ENCODE measurements at regions not wholly inside any gene's neighbourhood (a gene's known extent, or its start where the extent isn't known, plus 50 kb on each side); places are given as distances from the start of the nearest gene placed in this dataset.
"Not testable (repeated sequence)": the region's sequence is repeated elsewhere in the genome, so short reads cannot be mapped to it uniquely, and the experiment has no call there.

DNA sequence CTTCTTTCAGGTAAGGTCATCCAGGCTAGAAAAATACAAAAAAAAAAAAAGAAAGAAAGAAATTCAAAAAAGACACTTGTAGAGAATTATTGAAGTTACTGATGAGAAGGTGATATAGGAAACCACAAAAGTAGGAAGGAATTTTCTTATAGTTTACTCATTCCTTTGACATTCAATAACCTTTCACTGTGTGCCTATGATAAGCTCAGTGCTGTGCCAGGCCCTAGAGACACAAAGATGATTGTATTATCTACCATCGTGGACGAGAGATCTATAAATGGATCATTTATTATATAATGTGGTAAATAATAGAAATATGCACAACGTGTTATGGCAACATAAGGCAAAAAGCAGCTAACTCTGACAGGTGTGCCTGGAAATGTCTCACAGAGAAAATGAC lies 109.6 kb upstream of the NGF start:
- no peak for DNase-seq (ENCODE audit: extremely low read depth, low read depth)

DNA sequence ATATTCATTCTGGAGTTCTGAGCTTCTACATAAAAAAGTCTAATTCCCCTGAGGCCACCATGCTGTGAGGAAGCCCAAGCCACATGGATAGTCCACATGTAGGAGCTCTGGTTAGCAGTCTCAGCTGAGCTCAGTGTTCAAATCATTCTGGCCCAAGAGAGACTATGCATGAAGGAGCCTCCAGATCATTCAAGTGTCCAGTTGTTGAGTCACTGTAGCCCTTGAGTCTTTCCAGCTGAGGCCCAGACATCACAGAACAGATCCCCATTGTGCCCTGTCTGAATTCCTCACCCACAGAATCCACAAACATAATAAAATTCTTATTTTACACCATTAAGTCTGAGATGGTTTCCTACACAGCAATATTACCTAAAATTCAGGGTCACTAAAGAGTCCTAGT lies 107.0 kb upstream of the NGF start:
- TF ChIP-seq, protein P1, sequence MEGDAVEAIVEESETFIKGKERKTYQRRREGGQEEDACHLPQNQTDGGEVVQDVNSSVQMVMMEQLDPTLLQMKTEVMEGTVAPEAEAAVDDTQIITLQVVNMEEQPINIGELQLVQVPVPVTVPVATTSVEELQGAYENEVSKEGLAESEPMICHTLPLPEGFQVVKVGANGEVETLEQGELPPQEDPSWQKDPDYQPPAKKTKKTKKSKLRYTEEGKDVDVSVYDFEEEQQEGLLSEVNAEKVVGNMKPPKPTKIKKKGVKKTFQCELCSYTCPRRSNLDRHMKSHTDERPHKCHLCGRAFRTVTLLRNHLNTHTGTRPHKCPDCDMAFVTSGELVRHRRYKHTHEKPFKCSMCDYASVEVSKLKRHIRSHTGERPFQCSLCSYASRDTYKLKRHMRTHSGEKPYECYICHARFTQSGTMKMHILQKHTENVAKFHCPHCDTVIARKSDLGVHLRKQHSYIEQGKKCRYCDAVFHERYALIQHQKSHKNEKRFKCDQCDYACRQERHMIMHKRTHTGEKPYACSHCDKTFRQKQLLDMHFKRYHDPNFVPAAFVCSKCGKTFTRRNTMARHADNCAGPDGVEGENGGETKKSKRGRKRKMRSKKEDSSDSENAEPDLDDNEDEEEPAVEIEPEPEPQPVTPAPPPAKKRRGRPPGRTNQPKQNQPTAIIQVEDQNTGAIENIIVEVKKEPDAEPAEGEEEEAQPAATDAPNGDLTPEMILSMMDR (IDR thresholded peaks at IDR 0.05; ENCODE audit: low read depth, low read length) = no peak
- no peak for DNase-seq (ENCODE audit: extremely low read depth, low read depth)

More for the DNA sequence above, 109.6 kb upstream of the NGF start:
- TF ChIP-seq, protein P1 (IDR thresholded peaks at IDR 0.05; ENCODE audit: low read depth, low read length) = no peak

DNA sequence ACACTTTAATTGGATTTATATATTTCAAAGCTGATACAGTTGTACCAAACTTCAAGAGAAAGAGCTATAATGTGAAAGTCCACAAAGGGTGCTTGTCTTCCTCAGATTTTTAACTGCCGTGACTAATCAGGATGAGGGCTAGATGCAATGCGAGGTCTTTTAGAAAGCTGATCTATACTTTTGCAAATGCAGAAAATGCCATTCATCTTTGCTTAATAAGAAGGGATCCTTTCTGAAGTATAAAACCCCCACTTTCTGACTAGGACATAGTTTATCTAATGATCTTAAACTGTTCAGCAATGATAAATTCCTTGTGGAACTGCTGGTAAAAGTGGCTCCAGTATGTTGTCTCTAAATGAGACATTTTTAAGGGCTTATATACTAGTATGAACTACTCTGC lies 102.7 kb upstream of the NGF start:
- DNase-seq (ENCODE audit: extremely low read depth, low read depth) = no peak
- TF ChIP-seq, protein P1 (IDR thresholded peaks at IDR 0.05; ENCODE audit: low read depth, low read length) = no peak

DNA sequence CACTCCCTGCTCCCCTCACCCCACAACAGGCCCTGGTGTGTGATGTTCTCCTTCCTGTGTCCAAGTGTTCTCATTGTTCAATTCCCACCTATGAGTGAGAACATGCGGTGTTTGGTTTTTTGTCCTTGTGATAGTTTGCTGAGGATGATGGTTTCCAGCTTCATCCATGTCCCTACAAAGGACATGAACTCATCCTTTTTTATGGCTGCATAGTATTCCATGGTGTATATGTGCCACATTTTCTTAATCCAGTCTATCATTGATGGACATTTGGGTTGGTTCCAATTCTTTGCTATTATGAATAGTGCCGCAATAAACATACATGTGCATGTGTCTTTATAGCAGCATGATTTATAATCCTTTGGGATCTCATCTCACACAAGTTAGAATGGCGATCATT lies 101.5 kb upstream of the NGF start:
- not testable (repeated sequence) for DNase-seq (ENCODE audit: extremely low read depth, low read depth)

DNA sequence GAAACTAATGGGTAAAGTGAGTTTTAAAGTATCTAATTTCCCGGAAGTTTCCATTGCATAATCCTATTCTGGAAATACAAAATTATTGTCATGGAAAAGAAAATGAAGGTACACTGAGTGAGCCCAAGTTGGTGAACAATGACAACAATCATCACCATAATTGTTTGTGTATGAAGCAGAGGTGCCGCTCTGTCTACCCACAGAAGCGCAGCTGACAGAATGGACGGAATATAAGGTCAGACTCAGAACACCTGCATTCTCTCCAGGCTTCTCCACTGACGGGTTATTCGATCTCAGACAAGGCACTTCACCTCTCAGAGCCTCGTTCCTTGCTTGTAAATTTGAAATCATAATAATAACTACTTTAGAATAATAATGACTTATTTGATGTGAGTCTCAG lies 99.1 kb upstream of the NGF start:
- TF ChIP-seq, protein P1 (IDR thresholded peaks at IDR 0.05; ENCODE audit: low read depth, low read length) = no peak
- no peak for DNase-seq (ENCODE audit: extremely low read depth, low read depth)

DNA sequence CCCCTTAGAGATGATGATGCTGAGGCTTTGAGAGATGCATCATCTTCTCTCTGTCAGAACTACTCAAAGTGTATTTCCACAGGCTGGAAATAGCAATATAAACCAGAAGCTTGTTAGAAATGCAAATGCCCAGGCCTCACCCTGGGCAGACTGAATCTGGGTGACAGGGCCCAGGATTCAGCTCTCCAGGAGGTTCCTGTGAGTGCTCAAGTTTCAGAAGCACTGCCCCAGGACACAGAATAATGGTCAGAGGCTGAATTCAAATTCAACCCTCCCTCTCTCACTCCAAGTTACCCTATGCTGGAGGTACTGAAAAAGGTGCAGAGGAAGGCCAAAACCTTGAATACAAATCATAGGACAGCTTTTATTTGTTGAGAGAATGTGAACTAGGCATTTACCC lies 98.5 kb upstream of the NGF start:
- no peak for DNase-seq (ENCODE audit: extremely low read depth, low read depth)
- TF ChIP-seq, protein P1 (IDR thresholded peaks at IDR 0.05; ENCODE audit: low read depth, low read length) = no peak

DNA sequence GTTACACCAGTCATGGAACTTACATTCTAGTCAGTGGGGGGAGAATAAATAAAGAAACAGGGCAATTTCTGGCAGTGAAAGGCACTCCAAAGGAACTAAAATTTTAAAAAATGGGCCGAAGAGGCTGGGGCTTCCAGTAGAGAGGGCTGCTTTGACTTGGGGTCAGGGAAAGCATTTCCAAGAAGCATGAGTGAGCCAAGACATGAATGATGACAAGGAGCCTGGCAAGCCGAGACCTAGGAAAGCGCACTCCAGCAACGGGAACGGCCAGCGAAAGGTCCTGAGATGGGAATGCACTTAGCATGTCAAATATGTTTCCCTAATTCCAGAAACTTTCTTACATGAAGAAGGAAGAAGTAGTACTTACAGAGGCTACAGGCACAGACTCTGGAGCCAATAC lies 95.4 kb upstream of the NGF start:
- TF ChIP-seq, protein P1 (IDR thresholded peaks at IDR 0.05; ENCODE audit: low read depth, low read length) = no peak
- no peak for DNase-seq (ENCODE audit: extremely low read depth, low read depth)

DNA sequence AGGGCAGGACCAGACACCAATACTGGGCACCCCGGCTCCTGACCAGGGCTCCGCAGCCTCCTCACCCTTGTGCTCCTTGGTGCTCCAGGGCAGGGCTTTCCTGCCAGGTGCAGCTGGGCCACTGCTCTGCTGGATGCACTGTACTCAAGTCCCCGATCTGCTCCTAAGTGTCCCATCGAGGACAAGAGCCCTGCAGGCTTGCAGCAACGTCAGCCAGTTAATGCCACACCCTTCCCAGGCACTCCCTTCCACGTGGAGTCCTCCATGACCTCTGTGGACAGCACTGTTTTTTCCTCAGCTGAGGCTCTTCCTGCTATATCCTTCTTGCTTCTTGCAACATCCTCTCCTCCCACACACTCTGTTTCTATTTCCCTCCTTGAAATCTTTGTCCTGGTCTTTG lies 94.0 kb upstream of the NGF start:
- no peak for DNase-seq (ENCODE audit: extremely low read depth, low read depth)
- TF ChIP-seq, protein P1 (IDR thresholded peaks at IDR 0.05; ENCODE audit: low read depth, low read length) = no peak

All from AG09319 (cell line).